NCI-H146 treated with DMSO at 0.1 percent for 48 hours (cell line): ENCODE measurements at regions not wholly inside any gene's neighbourhood (a gene's known extent, or its start where the extent isn't known, plus 50 kb on each side); places are given as distances from the start of the nearest gene placed in this dataset.

Experiments used
- DNase-seq: peaks from one replicate; lab custom pipeline; 2025; ENCODE audit not compliant: unreplicated experiment; lab: John Stamatoyannopoulos, UW

GRCh38 chr1:11373029-11373894, 100.3 kb downstream of the UBIAD1 start:
- DNase-seq, result no peak

GRCh38 chr1:11373895-11374747, 101.1 kb downstream of the UBIAD1 start:
- DNase-seq, result no peak

GRCh38 chr1:11374748-11375110, 101.7 kb downstream of the UBIAD1 start:
- DNase-seq, result no peak

GRCh38 chr1:11377001-11377583, 101.9 kb upstream of the DISP3 start:
- DNase-seq, result no peak

DNA sequence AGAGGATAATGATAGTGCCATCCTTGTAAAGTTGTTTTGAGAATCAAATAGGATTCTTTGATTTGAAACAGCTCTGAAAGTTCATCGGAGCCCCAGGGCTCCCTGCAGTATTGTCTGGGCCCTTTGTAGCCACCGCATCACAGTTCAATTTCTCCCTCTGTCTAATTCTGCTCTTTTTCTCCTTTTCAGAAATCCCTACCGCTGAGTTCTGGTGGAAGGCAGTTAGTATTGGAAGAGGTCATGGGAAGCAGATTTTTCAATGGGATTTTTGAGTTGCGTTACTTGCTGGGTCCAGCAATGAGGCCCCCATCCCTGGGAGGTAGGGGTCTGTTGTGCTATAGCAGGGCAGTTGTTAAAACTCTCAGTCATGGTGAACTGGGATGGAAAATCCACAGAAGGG, 101.0 kb upstream of the DISP3 start:
- DNase-seq, result no peak

DNA sequence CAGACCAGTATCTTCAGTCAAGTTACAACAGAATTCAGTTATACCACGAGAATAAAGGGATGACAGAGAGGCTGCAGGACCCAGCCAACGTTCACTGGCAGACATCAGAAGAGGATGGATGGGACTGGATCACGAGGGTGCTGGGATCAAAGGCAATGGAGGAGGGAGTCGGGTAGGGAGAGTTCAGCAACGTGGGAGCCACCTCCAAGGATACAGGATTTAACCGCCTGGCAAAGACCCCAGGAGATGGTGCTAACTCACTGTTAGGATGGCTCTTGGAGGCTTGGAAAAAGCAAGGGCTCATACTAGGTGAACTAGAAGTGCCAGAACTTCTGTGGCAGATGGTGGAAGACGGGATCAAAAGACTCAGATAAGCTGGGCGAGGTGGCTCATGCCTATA, 99.1 kb upstream of the DISP3 start:
- no peak for DNase-seq

DNA sequence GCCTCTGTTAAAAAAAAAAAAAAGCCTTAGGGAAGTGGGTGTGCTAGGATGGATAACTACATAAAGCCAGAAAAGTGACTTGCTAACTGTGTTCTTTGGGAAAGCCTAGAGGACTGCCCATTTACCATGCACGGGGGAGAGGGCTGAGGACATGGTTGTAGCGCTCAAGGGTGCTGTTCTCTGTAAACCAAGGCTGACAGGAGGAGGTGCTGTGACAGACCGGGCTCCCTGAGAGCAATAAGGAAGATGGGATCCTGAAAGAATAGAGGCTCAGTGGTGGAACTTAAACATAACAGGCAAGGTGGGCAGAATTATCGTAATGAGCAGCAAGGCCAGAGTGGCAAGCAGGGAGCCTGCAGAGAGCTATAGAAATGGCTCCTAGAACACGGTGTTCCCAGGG, 98.5 kb upstream of the DISP3 start:
- DNase-seq, result no peak

DNA sequence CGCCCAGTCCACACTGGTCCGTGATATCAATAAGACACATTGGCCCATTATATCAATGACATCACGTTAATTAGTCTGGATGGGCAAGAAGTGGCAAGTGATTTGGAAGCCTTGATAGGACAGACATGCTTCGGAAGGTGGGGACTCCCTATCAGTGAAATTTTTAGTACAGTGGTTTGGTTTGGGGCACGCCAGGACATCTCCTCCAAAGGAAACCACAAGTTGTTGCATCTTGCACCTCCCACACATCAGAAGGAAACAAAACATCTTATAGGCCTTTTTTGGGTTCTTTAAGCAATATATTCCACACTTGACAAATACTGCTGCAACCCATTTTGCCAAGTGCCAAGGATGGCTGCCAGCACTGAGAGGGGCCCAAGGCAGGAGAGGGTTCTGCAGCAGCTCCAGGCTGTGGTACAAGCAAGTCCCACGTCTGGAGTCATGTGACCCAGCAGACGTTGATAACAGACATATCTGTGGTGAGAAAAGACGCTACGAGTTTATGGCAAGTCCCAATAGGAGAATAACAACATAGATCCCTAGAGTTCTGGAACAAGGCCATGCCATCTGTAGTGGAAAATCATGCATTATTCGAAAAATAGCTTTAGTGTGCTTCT, 95.3 kb upstream of the DISP3 start:
- DNase-seq, result no peak

DNA sequence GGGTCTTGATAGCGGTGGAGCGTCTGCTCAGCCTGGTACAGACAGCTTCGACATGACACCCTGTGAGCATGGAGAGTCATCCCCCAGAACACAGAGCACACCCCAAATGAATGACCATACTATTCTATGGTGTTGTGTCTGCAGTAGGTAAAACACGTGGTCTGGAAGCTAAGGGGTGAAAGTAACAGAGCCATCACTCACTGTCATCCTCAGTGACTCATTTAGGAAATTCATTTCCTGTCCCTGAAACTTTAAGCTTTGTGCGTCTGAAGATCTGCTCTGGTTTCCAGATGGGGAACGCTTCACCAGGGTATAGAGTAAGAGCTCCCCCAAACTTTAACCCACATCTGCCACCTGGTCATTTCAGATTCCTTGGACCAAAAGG, 94.8 kb upstream of the DISP3 start:
- DNase-seq, result no peak

- no peak for DNase-seq
Observed at GRCh38 chr1:11387829-11388228, 91.1 kb upstream of the DISP3 start.

DNA sequence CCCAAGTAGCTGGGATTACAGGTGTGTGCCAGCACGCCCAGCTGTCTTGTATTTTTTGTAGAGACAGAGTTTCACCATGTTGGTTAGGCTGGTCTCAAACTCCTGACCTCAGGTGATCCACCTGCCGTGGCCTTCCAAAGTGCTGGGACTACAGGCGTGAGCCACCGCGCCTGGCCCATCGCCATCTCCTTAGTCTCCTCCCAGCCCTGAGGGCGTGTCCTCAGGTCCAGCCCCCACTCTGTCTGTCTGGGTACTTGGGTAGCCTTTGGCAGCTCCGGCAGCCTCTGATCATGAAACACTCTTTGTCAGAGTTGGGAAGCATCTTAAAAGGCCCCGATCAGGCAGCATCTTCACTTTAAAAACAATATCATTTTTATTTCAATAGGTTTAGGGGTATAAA, 90.3 kb upstream of the DISP3 start:
- no peak for DNase-seq

- no peak for DNase-seq
Observed at GRCh38 chr1:11391327-11391726, 87.6 kb upstream of the DISP3 start.

DNA sequence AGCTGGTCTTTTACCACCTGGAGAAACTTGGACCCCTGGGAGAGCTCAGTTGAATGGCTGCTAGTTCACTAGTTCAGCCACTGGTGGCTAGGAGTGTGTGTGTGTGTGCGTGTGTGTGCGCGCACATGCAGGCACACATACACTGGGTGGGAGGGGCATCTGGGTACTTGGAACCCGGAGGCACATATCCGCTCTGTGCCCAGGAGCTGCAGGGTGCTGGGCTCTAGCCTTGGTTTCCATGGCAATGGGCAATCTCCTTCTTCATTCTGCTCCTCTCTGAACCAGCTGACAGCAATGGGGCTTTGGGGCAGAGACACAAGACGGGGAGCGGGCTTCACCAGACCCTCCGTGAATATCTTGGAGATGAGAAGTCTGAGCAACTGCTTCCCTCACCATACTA, 87.1 kb upstream of the DISP3 start:
- no peak for DNase-seq

DNA sequence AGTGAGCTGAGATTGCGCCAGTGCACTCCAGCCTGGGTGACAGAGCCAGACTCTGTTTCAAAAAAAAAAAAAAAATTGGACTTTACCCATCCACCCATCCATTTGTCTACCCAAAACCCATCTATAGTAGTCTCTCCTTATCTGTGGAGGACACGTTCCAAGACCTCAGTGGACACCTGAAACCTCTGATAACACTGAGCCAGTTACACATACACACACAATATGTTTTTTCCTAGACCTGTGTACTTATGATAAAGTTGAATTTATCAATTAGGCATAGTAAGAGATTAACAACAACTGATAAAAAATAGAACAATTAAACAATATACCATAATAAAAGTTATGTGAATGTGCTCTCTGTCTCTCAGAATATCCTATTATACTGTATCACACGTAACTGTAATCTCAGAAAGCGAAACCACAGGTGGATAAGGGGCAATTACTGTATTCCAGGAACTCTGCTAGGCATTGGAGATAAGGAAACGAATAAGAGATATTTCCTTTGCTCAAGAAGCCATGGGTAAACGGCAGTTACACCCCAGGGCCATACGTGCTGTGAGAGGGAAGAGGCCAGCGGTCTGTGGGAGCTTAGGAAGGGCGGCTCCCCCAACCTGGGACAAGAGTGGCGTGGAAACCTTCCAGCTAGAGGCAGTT, 84.2 kb upstream of the DISP3 start:
- no peak for DNase-seq

GRCh38 chr1:11395616-11396015, 83.3 kb upstream of the DISP3 start:
- DNase-seq, result no peak

DNA sequence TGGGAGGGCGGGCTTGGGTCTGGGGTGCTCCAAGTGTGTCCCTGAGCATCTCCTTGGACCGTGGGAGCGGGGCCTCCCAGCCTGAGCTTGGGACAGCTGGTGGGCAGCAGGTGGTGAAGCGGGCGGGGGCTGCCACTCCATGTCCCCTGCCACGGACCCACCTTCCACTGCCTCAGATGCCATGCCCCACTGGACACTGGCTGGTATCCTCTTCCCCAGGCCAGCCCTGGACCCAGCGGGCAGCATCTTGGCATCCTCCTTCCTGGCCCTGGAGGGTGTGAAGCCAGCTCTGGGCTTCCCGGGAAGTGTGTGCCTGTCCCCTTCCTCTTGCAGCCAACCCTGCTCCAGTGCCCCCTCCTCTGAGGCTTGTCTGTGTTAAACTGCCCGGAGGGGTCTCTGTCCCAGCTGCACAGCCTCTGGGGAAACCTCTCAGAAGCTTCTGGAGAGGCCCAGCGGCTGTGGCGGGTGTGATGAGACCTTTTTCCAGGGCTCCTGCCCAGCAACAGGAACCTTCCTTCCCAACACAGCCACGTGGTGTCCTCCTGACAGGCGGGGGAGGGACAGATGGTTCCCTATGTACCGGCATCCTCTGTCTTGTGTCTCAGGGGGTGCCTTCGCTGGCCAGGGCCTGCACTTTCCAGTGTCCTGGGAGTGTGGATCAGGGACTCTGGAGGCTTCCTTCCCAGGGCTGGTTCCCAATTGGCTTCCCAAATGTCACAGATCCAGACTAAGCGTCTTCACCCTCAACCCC, 81.6 kb upstream of the DISP3 start:
- DNase-seq, result no peak

DNA sequence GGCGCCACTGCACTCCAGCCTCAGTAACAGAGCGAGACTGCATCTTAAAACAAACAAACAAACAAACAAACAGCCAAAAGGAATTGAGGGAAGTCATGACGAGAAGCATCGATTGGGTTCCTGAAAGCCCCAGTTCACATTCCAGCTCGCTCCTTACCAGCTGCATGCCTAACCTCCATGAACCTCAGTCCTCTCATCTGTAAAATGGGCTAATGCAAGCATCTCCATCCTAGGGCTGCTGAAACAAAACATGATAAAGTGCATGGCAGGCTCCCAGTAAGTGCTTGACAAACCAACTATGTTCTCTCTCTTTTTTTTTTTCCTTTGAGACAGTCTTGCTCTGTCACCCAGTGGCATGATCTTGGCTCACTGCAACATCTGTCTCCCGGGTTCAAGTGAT, 79.7 kb upstream of the DISP3 start:
- no peak for DNase-seq

DNA sequence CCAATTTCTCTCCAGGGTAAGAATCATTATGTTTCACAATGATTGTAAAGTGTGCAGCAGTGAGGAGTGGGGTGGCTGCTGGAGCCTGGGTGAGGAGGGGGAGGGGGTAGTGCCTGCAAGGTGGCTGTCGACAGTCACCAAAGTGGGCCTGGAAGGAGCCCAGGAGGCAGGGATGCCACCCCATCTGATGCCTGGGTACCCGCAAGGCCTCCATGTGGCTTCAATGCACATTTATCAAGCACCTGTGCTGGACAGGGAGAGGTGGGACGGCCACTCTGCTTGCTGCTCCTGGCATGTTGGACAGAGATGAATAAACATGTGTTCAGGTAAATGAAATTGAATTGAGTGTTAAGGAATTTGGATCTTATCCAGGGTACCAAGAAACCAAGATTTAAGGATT, 78.8 kb upstream of the DISP3 start:
- DNase-seq, result no peak

DNA sequence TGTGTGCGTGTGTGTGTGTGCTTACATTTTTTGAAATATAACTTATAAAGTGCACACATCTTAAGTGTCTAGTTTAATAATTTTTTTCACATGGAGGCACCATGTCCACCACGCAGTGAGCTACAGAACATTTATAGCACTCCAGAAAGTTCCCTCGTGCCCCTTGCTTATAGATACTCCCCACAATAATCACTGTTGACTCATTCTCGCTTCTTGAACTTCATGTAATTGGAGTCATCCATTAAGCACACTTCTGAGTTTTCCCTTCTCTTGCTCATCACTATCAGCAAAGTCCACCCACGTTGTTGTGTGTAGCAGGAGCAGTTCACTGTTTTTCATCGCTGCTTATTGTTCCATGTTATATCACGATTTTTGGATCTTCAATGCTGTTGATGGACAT, 78.4 kb upstream of the DISP3 start:
- DNase-seq, result no peak

GRCh38 chr1:11406845-11407244, 72.1 kb upstream of the DISP3 start:
- no peak for DNase-seq
